ENCODE measurements at regions not wholly inside any gene's neighbourhood (a gene's known extent, or its start where the extent isn't known, plus 50 kb on each side); places are given as distances from the start of the nearest gene placed in this dataset.

GRCh38 chr10:83723080-83723479 is 416.2 kb upstream of the GHITM start:
- Histone ChIP-seq H3K27me3 (ENCODE audit: insufficient read depth, low read length) (no peaks in the 10 kb centered on the region), H3K79me2 (ENCODE audit: insufficient read depth, low read length) (no peaks in the 10 kb centered on the region), H3K4me1 (ENCODE audit: control insufficient read depth in 1 of 2, insufficient read depth in 2 of 2, low read length in 2 of 2) (no peaks in the 10 kb centered on the region), H4K20me1 (ENCODE audit: insufficient read depth) (no peaks in the 10 kb centered on the region), H2AFZ (ENCODE audit: low read depth, low read length, poor library complexity, severe bottlenecking) (no peak overlapping the region), H3K9ac (ENCODE audit: low read length) (no peak overlapping the region), H3K4me3 (replicated peaks in 1 of 2; ENCODE audit: low read depth in 1 of 2, low read length in 2 of 2) (no peak overlapping the region), H3K9me2 (ENCODE audit: insufficient read depth) (no peaks in the 10 kb centered on the region), H3K9me3 (ENCODE audit: control insufficient read depth in 1 of 2, insufficient read depth in 1 of 2, low read depth in 1 of 2, low read length in 2 of 2) (peaks cover 9 to 11% of the 10 kb centered on the region in 2 experiments; a peak in 2 of 4 replicates), H3K4me2 (ENCODE audit: low read length) (no peak overlapping the region), H3K27ac (ENCODE audit: low read depth, low read length) (no peak overlapping the region), H3K36me3 (ENCODE audit: control insufficient read depth in 1 of 2, insufficient read depth in 2 of 2, low read length in 2 of 2) (no peaks in the 10 kb centered on the region)
- no TSS peak for BruUV-seq (replicated peaks)
- no peak for ATAC-seq
- TF ChIP-seq CTCF (IDR thresholded peaks at IDR 0.05 in 2 of 3, conservative IDR thresholded peaks at IDR 0.05 in 1 of 3; ENCODE audit: borderline replicate concordance in 1 of 3, insufficient read depth in 1 of 3, low read depth in 2 of 3, low read length in 2 of 3) (no peak), YY1 (IDR thresholded peaks at IDR 0.05; ENCODE audit: extremely low read depth, insufficient replicate concordance, low read depth, low read length) (no peak)
- CTCF ChIA-PET = no interaction called here
- POLR2A ChIA-PET = no interaction called here
- intact Hi-C loops (cut with micrococcal nuclease) = no loop called here
- RAD21 ChIA-PET (ENCODE audit: low non-redundant PET in 1 of 2, low total read pairs in 2 of 2, uncharacterized antibody in 2 of 2, unreplicated experiment in 2 of 2) = no interaction called here
- no peak for DNase-seq (ENCODE audit: low read depth, low spot score)

- DNase-seq (ENCODE audit: low read depth, low spot score) = no peak
- no TSS peak for BruUV-seq (replicated peaks)
- TF ChIP-seq SIN3A (IDR thresholded peaks at IDR 0.05; ENCODE audit: low read depth) (no peak), ZFX (IDR thresholded peaks at IDR 0.05) (no peak), MAX (IDR thresholded peaks at IDR 0.05) (no peak), CTCF (IDR thresholded peaks at IDR 0.05 in 2 of 3, conservative IDR thresholded peaks at IDR 0.05 in 1 of 3; ENCODE audit: borderline replicate concordance in 1 of 3, insufficient read depth in 1 of 3, low read depth in 2 of 3, low read length in 2 of 3) (no peak), ATF3 (IDR thresholded peaks at IDR 0.05) (no peak), POLR2A (IDR thresholded peaks at IDR 0.05; ENCODE audit: borderline replicate concordance, extremely low read depth, insufficient read depth, insufficient read length) (no peak), RAD21 (IDR thresholded peaks at IDR 0.05; ENCODE audit: low read depth) (no peak), JUND (IDR thresholded peaks at IDR 0.05) (no peak), FOSL1 (IDR thresholded peaks at IDR 0.05; ENCODE audit: low read depth) (no peak), ZNF274 (IDR thresholded peaks at IDR 0.05; ENCODE audit: low read depth, low read length) (no peak), SRF (IDR thresholded peaks at IDR 0.05; ENCODE audit: low read depth) (no peak), EGR1 (IDR thresholded peaks at IDR 0.05; ENCODE audit: low read depth) (no peak), YY1 (IDR thresholded peaks at IDR 0.05; ENCODE audit: extremely low read depth, insufficient replicate concordance, low read depth, low read length) (no peak), TCF7L2 (IDR thresholded peaks at IDR 0.05; ENCODE audit: borderline replicate concordance, extremely low read depth, insufficient read depth, insufficient read length) (no peak)
These were observed 414.7 kb upstream of the GHITM start for GRCh38 chr10:83724471-83725241.

More at GRCh38 chr10:83724471-83725241, 414.7 kb upstream of the GHITM start:
- Histone ChIP-seq H3K4me3 (replicated peaks in 1 of 2; ENCODE audit: low read depth in 1 of 2, low read length in 2 of 2) (no peak overlapping the region), H2AFZ (ENCODE audit: low read depth, low read length, poor library complexity, severe bottlenecking) (no peak overlapping the region), H3K4me2 (ENCODE audit: low read length) (no peak overlapping the region), H4K20me1 (ENCODE audit: insufficient read depth) (no peaks in the 10 kb centered on the region), H3K27me3 (ENCODE audit: insufficient read depth, low read length) (no peaks in the 10 kb centered on the region), H3K9me2 (ENCODE audit: insufficient read depth) (no peaks in the 10 kb centered on the region), H3K9ac (ENCODE audit: low read length) (no peak overlapping the region), H3K4me1 (ENCODE audit: control insufficient read depth in 1 of 2, insufficient read depth in 2 of 2, low read length in 2 of 2) (no peaks in the 10 kb centered on the region), H3K9me3 (ENCODE audit: control insufficient read depth in 1 of 2, insufficient read depth in 1 of 2, low read depth in 1 of 2, low read length in 2 of 2) (peaks cover 8 to 9% of the 10 kb centered on the region in 2 experiments; a peak in 2 of 4 replicates), H3K79me2 (ENCODE audit: insufficient read depth, low read length) (no peaks in the 10 kb centered on the region), H3K36me3 (ENCODE audit: control insufficient read depth in 1 of 2, insufficient read depth in 2 of 2, low read length in 2 of 2) (no peaks in the 10 kb centered on the region), H3K27ac (ENCODE audit: low read depth, low read length) (no peak overlapping the region)
- ChIA-PET POLR2A (no interaction called here), CTCF (no interaction called here), RAD21 (ENCODE audit: low non-redundant PET in 1 of 2, low total read pairs in 2 of 2, uncharacterized antibody in 2 of 2, unreplicated experiment in 2 of 2) (no interaction called here)
- intact Hi-C loops (cut with micrococcal nuclease) = no loop called here
- ATAC-seq = no peak

All from HCT116 (cell line).